IMR-90 (cell line): ENCODE measurements at regions not wholly inside any gene's neighbourhood (a gene's known extent, or its start where the extent isn't known, plus 50 kb on each side); places are given as distances from the start of the nearest gene placed in this dataset.

Source experiments
- ATAC-seq: fragments of 200-7000 bp; cut with Tn5 transposase; 2 replicates; pipeline ENCODE4 v1.9.1; 2020; ENCODE audit warnings: low read depth, mild to moderate bottlenecking, moderate library complexity
- BruUV-seq: library from RNA; stranded (reverse); fragments of 400-500 nt; replicated peaks from 2 replicates; lab custom pipeline; 2021; lab: Mats Ljungman, UMichigan
- CTCF ChIA-PET: fragments of 300-600 bp; formaldehyde crosslinking; extraction: SDS; loops from one replicate; lab custom pipeline; 2021; ENCODE audit warnings: antibody characterized with exemption; lab: Yijun Ruan, JAX
- POLR2A ChIA-PET: fragments of 300-600 bp; sonication (Branson Sonifier 250); formaldehyde crosslinking; loops from one replicate; lab custom pipeline; 2022; ENCODE audit warnings: antibody characterized with exemption; ENCODE audit not compliant: unreplicated experiment; lab: Charles Lee
- DNase-seq: peaks from one replicate; pipeline ENCODE4 v3.0.0; 2013
- H2AFZ ChIP-seq: replicated peaks from 2 replicates; pipeline ENCODE3; 2013; ENCODE audit warnings: low read length, mild to moderate bottlenecking; ENCODE audit not compliant: poor library complexity
- H2AK5ac ChIP-seq: 2 replicates; pipeline ENCODE4 v1.6.1; 2013; ENCODE audit warnings: low read depth, low read length, inconsistent platforms
- H2AK9ac ChIP-seq: replicated peaks from 2 replicates; pipeline ENCODE3; 2013; ENCODE audit warnings: mild to moderate bottlenecking, low read depth, low read length, moderate library complexity; ENCODE audit not compliant: poor library complexity
- H2BK120ac ChIP-seq: 2 replicates; pipeline ENCODE4 v1.6.1; 2013; ENCODE audit warnings: low read depth, low read length, inconsistent platforms
- H2BK15ac ChIP-seq: 3 replicates; pipeline ENCODE4 v1.6.1; 2013; ENCODE audit warnings: low read depth, low read length, inconsistent platforms
- H2BK20ac ChIP-seq: 2 replicates; pipeline ENCODE4 v1.6.1; 2013; ENCODE audit warnings: low read depth, mild to moderate bottlenecking, inconsistent platforms, low read length, moderate library complexity
- H2BK5ac ChIP-seq: 2 replicates; pipeline ENCODE4 v1.6.1; 2013; ENCODE audit warnings: mild to moderate bottlenecking, low read depth, low read length, inconsistent platforms; ENCODE audit not compliant: poor library complexity, severe bottlenecking
- H3K14ac ChIP-seq: replicated peaks from 2 replicates; pipeline ENCODE4 v1.6.1; 2013; ENCODE audit warnings: low read depth, low read length, inconsistent platforms
- H3K18ac ChIP-seq: 2 replicates; pipeline ENCODE4 v1.6.1; 2013; ENCODE audit warnings: low read depth, low read length, control low read depth
- H3K23ac ChIP-seq: 2 replicates; pipeline ENCODE4 v1.6.1; 2013; ENCODE audit warnings: low read depth, low read length, inconsistent platforms
- H3K27ac ChIP-seq: 2 replicates; pipeline ENCODE4 v1.5.1; 2013; ENCODE audit warnings: mild to moderate bottlenecking, control low read depth, low read length; ENCODE audit not compliant: insufficient read depth
- H3K27me3 ChIP-seq: 2 replicates; pipeline ENCODE4 v1.6.1; 2013; ENCODE audit warnings: low read length; ENCODE audit not compliant: control insufficient read depth, insufficient read depth
- H3K36me3 ChIP-seq: 2 replicates; pipeline ENCODE4 v1.6.1; 2013; ENCODE audit warnings: low read length, mixed read lengths; ENCODE audit not compliant: control insufficient read depth, insufficient read depth
- H3K4ac ChIP-seq: 2 replicates; pipeline ENCODE4 v1.6.1; 2013; ENCODE audit warnings: low read depth, low read length, inconsistent platforms
- H3K4me1 ChIP-seq: 2 replicates; pipeline ENCODE4 v1.6.1; 2013; ENCODE audit warnings: low read length, mixed read lengths; ENCODE audit not compliant: control insufficient read depth, insufficient read depth
- H3K4me2 ChIP-seq: 2 replicates; pipeline ENCODE4 v1.6.1; 2013; ENCODE audit warnings: low read depth, mild to moderate bottlenecking, control low read depth, low read length, moderate library complexity
- H3K4me3 ChIP-seq: 2 replicates; pipeline ENCODE4 v1.5.1; 2013; ENCODE audit warnings: low read depth, mild to moderate bottlenecking, control low read depth, low read length, moderate library complexity; ENCODE audit not compliant: insufficient read depth
- H3K56ac ChIP-seq: 2 replicates; pipeline ENCODE4 v1.6.1; 2013; ENCODE audit warnings: low read length, inconsistent platforms; ENCODE audit not compliant: insufficient read depth; ENCODE audit errors: extremely low read depth
- H3K79me1 ChIP-seq, 2 experiments: 2 replicates each; pipeline ENCODE4 v1.6.1; 2013; ENCODE audit warnings: low read length in 2 of 2, inconsistent platforms in 1 of 2, low read depth in 1 of 2
- H3K9ac ChIP-seq: 2 replicates; pipeline ENCODE4 v1.6.1; 2013; ENCODE audit warnings: low read depth, low read length, control low read depth
- H3K9me1 ChIP-seq: 2 replicates; pipeline ENCODE4 v1.6.1; 2013; ENCODE audit warnings: low read length, inconsistent platforms; ENCODE audit not compliant: insufficient read depth
- H3K9me3 ChIP-seq: 2 replicates; pipeline ENCODE4 v1.6.1; 2013; ENCODE audit warnings: low read length; ENCODE audit not compliant: control insufficient read depth, insufficient read depth
- H4K20me1 ChIP-seq: 2 replicates; pipeline ENCODE4 v1.6.1; 2013; ENCODE audit warnings: low read length, inconsistent platforms; ENCODE audit not compliant: insufficient read depth
- H4K5ac ChIP-seq: 2 replicates; pipeline ENCODE4 v1.6.1; 2013; ENCODE audit warnings: mild to moderate bottlenecking, low read depth, low read length, control low read depth
- H4K8ac ChIP-seq, 2 experiments: 2 replicates each; pipeline ENCODE4 v1.6.1; 2013; ENCODE audit warnings: low read depth in 2 of 2, low read length in 2 of 2, control low read depth in 1 of 2, inconsistent platforms in 1 of 2
- H4K91ac ChIP-seq: 2 replicates; pipeline ENCODE4 v1.6.1; 2013; ENCODE audit warnings: low read depth, low read length, inconsistent platforms; ENCODE audit not compliant: insufficient read depth
- BHLHE40 ChIP-seq: fragments of 150-350 bp; IDR thresholded peaks from 2 replicates; pipeline ENCODE4 v1.6.1; 2016; ENCODE audit warnings: mild to moderate bottlenecking, low read depth, low read length
- CHD1 ChIP-seq: IDR thresholded peaks from 2 replicates; pipeline ENCODE4 v1.6.1; 2012; ENCODE audit warnings: low read depth, low read length, improper control_type of control experiment
- ELK1 ChIP-seq: fragments of 150-350 bp; IDR thresholded peaks from 2 replicates; pipeline ENCODE4 v1.6.1; 2016; ENCODE audit warnings: low read depth, mild to moderate bottlenecking, low read length, moderate library complexity, borderline replicate concordance
- FOS ChIP-seq: fragments of 150-350 bp; IDR thresholded peaks from 2 replicates; pipeline ENCODE4 v1.6.1; 2016; ENCODE audit warnings: low read depth, low read length
- MAZ ChIP-seq: IDR thresholded peaks from 2 replicates; pipeline ENCODE4 v1.6.1; 2012; ENCODE audit warnings: low read depth, mild to moderate bottlenecking, low read length, improper control_type of control experiment, moderate library complexity, borderline replicate concordance
- NFE2L2 ChIP-seq: fragments of 150-350 bp; IDR thresholded peaks from 2 replicates; pipeline ENCODE4 v1.6.1; 2016; ENCODE audit warnings: low read depth, mild to moderate bottlenecking, low read length
- POLR2A ChIP-seq: IDR thresholded peaks from 2 replicates; pipeline ENCODE4 v1.6.1; 2012; ENCODE audit warnings: mild to moderate bottlenecking, low read depth, low read length
- RAD21 ChIP-seq: IDR thresholded peaks from 2 replicates; pipeline ENCODE4 v1.6.1; 2012; ENCODE audit warnings: low read length, improper control_type of control experiment
- RFX5 ChIP-seq: IDR thresholded peaks from 2 replicates; pipeline ENCODE4 v1.8.0; 2012; ENCODE audit warnings: low read depth, mild to moderate bottlenecking, low read length, moderate library complexity
- USF2 ChIP-seq: fragments of 150-350 bp; IDR thresholded peaks from 2 replicates; pipeline ENCODE4 v1.6.1; 2017; ENCODE audit warnings: mild to moderate bottlenecking, antibody characterized with exemption, low read length, low read depth
- WGBS, 2 experiments: methylation state at CpG; one replicate each; pipeline versions ENCODE4 v1.1.5 to v1.1.7; 2013; ENCODE audit warnings: missing lambda C conversion rate in 2 of 2; ENCODE audit not compliant: insufficient read length in 1 of 2; ENCODE audit errors: extremely low coverage in 2 of 2; 5-methylcytosine and 5-hydroxymethylcytosine counted together
- dilution Hi-C: fragments of 300-500 bp; cut with HindIII; formaldehyde crosslinking; loops from one replicate; pipeline ENCODE4 v1.14.3; 2018; ENCODE audit warnings: low sequenced_read_pairs; ENCODE audit not compliant: unreplicated experiment
- in situ Hi-C: fragments of 300-500 bp; cut with MboI; formaldehyde crosslinking; loops from 3 replicates; pipeline ENCODE4 v1.14.3; 2019; ENCODE audit warnings: low sequenced_read_pairs, inconsistent platforms, mixed read lengths
- intact Hi-C: fragments of 100-400 bp; cut with micrococcal nuclease; formaldehyde crosslinking; loops from 2 replicates; pipeline ENCODE4 v1.10.0; 2022

DNA sequence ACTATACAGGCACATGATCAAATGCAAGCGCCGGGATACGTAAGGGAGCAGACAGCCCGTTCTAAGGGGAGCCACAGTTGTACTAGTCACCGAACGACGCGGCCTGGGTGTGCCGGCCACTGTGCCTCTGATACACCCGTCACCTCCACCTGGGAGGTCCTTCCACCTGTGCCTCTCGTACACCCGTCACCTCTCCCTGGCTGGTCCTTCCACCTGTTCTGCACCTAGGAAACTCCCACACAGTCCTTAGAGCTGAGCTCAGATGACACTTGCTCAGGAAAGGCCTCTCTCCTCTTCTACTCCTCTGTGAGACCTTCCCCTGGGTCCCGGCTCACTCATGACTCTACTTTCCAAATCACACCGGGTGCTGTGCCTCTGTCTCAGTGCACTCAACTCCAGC is 245.0 kb downstream of the TTLL2 start:
- no peak overlapping the region for H3K4me2 ChIP-seq
- H3K9me1 ChIP-seq: no peaks in the 10 kb centered on the region
- no peak overlapping the region for H2BK5ac ChIP-seq
- TF ChIP-seq NFE2L2 (no peak), BHLHE40 (no peak), ELK1 (no peak), FOS (no peak), POLR2A (no peak), CHD1 (no peak), RFX5 (no peak), MAZ (no peak), RAD21 (no peak), USF2 (no peak)
- H3K23ac ChIP-seq: no peak overlapping the region
- no peak overlapping the region for H2BK15ac ChIP-seq
- H3K9ac ChIP-seq: no peak overlapping the region
- POLR2A ChIA-PET: no interaction called here
- H3K56ac ChIP-seq: no peak overlapping the region
- no peak overlapping the region for H3K4me3 ChIP-seq
- no peak overlapping the region for H2AK9ac ChIP-seq
- H3K79me1 ChIP-seq: no peaks in the 10 kb centered on the region
- DNase-seq (no peak), ATAC-seq (no peak)
- in situ Hi-C loops (no loop called here), dilution Hi-C loops (no loop called here), intact Hi-C loops (no loop called here)
- H3K4me1 ChIP-seq: no peaks in the 10 kb centered on the region
- CTCF ChIA-PET: no interaction called here
- WGBS, 2 experiments: 80% methylated on average over 8 of the region's 14 CpGs; no CpG with 5 or more reads in 1 of the 2 experiments
- H4K20me1 ChIP-seq: no peaks in the 10 kb centered on the region
- no TSS peak for BruUV-seq
- peaks cover 71% of the 10 kb centered on the region for H3K9me3 ChIP-seq
- H4K5ac ChIP-seq: no peak overlapping the region
- no peak overlapping the region for H4K91ac ChIP-seq
- H2AK5ac ChIP-seq: no peak overlapping the region
- H2BK20ac ChIP-seq: no peak overlapping the region
- no peak overlapping the region for H2BK120ac ChIP-seq
- no peak overlapping the region for H4K8ac ChIP-seq
- no peak overlapping the region for H3K18ac ChIP-seq
- H3K27me3 ChIP-seq: no peaks in the 10 kb centered on the region
- H2AFZ ChIP-seq: no peak overlapping the region
- H3K27ac ChIP-seq: no peak overlapping the region
- H3K4ac ChIP-seq: no peak overlapping the region
- H3K36me3 ChIP-seq: no peaks in the 10 kb centered on the region
- no peak overlapping the region for H3K14ac ChIP-seq
